Neural cell (in vitro differentiated cells): ENCODE measurements at regions not wholly inside any gene's neighbourhood (a gene's known extent, or its start where the extent isn't known, plus 50 kb on each side); places are given as distances from the start of the nearest gene placed in this dataset.

Source experiments
- H2AFZ ChIP-seq: fragments of 200-600, 300-800 bp; sonication (generic), shearing (Covaris generic); 2 replicates; pipeline ENCODE4 v1.6.0; 2014; ENCODE audit warnings: low read depth, mild to moderate bottlenecking, antibody characterized with exemption, low read length, moderate library complexity
- H3F3A ChIP-seq: fragments of 200-600 bp; shearing (Covaris generic); 2 replicates; pipeline ENCODE4 v1.6.1; 2016; ENCODE audit warnings: mild to moderate bottlenecking, moderate library complexity, mixed read lengths, antibody characterized with exemption, low read length; ENCODE audit not compliant: insufficient read depth, poor library complexity, severe bottlenecking
- H3K27ac ChIP-seq: fragments of 200-600, 300-800 bp; sonication (generic), shearing (Covaris generic); 2 replicates; pipeline ENCODE4 v1.5.1; 2014; ENCODE audit warnings: mild to moderate bottlenecking, low read length, moderate library complexity
- H3K27me3 ChIP-seq: fragments of 300-800, 200-600 bp; sonication (generic), shearing (Covaris generic); 2 replicates; pipeline ENCODE4 v1.6.0; 2014; ENCODE audit warnings: mild to moderate bottlenecking, low read depth, low read length, moderate library complexity; ENCODE audit not compliant: insufficient read depth
- H3K36me3 ChIP-seq: fragments of 300-800, 200-600 bp; sonication (generic), shearing (Covaris generic); 2 replicates; pipeline ENCODE4 v1.5.1; 2014; ENCODE audit warnings: mild to moderate bottlenecking, antibody characterized with exemption, low read length, moderate library complexity; ENCODE audit not compliant: insufficient read depth
- H3K4me2 ChIP-seq: fragments of 300-800, 200-600 bp; sonication (generic), shearing (Covaris generic); 2 replicates; pipeline ENCODE4 v1.6.0; 2014; ENCODE audit warnings: mild to moderate bottlenecking, low read length
- H3K4me3 ChIP-seq: fragments of 300-800, 200-600 bp; sonication (generic), shearing (Covaris generic); 2 replicates; pipeline ENCODE4 v1.5.1; 2014; ENCODE audit warnings: mild to moderate bottlenecking, low read length, moderate library complexity
- H3K79me2 ChIP-seq: fragments of 200-600 bp; shearing (Covaris generic); replicated peaks from 2 replicates; pipeline ENCODE4 v1.6.0; 2014; ENCODE audit warnings: mild to moderate bottlenecking, low read length, moderate library complexity; ENCODE audit not compliant: insufficient read depth
- H3K9ac ChIP-seq: fragments of 300-800, 200-600 bp; sonication (generic), shearing (Covaris generic); 2 replicates; pipeline ENCODE4 v1.6.1; 2016; ENCODE audit warnings: mild to moderate bottlenecking, low read length, mixed read lengths
- H3K9me2 ChIP-seq: fragments of 200-600 bp; shearing (Covaris generic); 2 replicates; pipeline ENCODE4 v1.6.1; 2016; ENCODE audit warnings: mild to moderate bottlenecking, low read length, mixed read lengths; ENCODE audit not compliant: insufficient read depth
- H3K9me3 ChIP-seq: fragments of 200-600, 300-800 bp; sonication (generic), shearing (Covaris generic); 2 replicates; pipeline ENCODE4 v1.6.1; 2016; ENCODE audit warnings: mild to moderate bottlenecking, mixed run types, low read length, moderate library complexity, mixed read lengths
- H4K20me1 ChIP-seq: fragments of 200-600 bp; shearing (Covaris generic); 2 replicates; pipeline ENCODE4 v1.6.1; 2016; ENCODE audit warnings: mild to moderate bottlenecking, mixed run types; ENCODE audit not compliant: insufficient read depth
- CTCF ChIP-seq: fragments of 450-650 bp; IDR thresholded peaks from 2 replicates; pipeline ENCODE4 v1.5.1; 2014; ENCODE audit warnings: antibody characterized with exemption, mild to moderate bottlenecking, moderate library complexity; ENCODE audit not compliant: poor library complexity, severe bottlenecking
- EP300 ChIP-seq: fragments of 450-650 bp; conservative IDR thresholded peaks from 2 replicates; pipeline ENCODE4 v1.6.1; 2014; ENCODE audit warnings: antibody characterized with exemption, mild to moderate bottlenecking, moderate library complexity; ENCODE audit not compliant: poor library complexity, severe bottlenecking
- EZH2 ChIP-seq: fragments of 200-600, 300-800 bp; shearing (Covaris generic), sonication (generic); IDR thresholded peaks from 2 replicates; pipeline ENCODE4 v1.6.1; 2014; ENCODE audit warnings: antibody characterized with exemption, low read length, borderline replicate concordance, mild to moderate bottlenecking; ENCODE audit not compliant: insufficient read depth, poor library complexity, severe bottlenecking
- MXI1 ChIP-seq: fragments of 450-650 bp; conservative IDR thresholded peaks from 2 replicates; pipeline ENCODE4 v1.6.1; 2014; ENCODE audit warnings: antibody characterized with exemption, mild to moderate bottlenecking; ENCODE audit not compliant: poor library complexity, severe bottlenecking
- POLR2AphosphoS5 ChIP-seq: IDR thresholded peaks from 2 replicates; pipeline ENCODE4 v1.6.1; 2012
- RAD21 ChIP-seq: fragments of 450-650 bp; conservative IDR thresholded peaks from 2 replicates; pipeline ENCODE4 v1.6.1; 2014; ENCODE audit warnings: antibody characterized with exemption, mild to moderate bottlenecking, moderate library complexity
- REST ChIP-seq: IDR thresholded peaks from 2 replicates; pipeline ENCODE4 v1.6.1; 2012; ENCODE audit warnings: borderline replicate concordance
- SMC3 ChIP-seq: fragments of 450-650 bp; conservative IDR thresholded peaks from 2 replicates; pipeline ENCODE4 v1.6.1; 2014; ENCODE audit warnings: antibody characterized with exemption, mild to moderate bottlenecking, moderate library complexity; ENCODE audit not compliant: poor library complexity
- TAF1 ChIP-seq: IDR thresholded peaks from 2 replicates; pipeline ENCODE4 v1.6.1; 2012; ENCODE audit warnings: low read depth

GRCh38 chr7:110186334-110186733, 904.6 kb upstream of the LRRN3 start:
- Histone ChIP-seq H2AFZ (no peak overlapping the region), H3K4me3 (no peak overlapping the region), H4K20me1 (no peaks in the 10 kb centered on the region), H3K27ac (no peak overlapping the region), H3K4me2 (no peak overlapping the region), H3K9me3 (no peaks in the 10 kb centered on the region), H3K79me2 (no peaks in the 10 kb centered on the region), H3K9ac (no peak overlapping the region), H3F3A (no peaks in the 10 kb centered on the region), H3K36me3 (no peaks in the 10 kb centered on the region), H3K27me3 (no peaks in the 10 kb centered on the region), H3K9me2 (no peaks in the 10 kb centered on the region)
- no peak for TF ChIP-seq TAF1
- TF ChIP-seq EP300: no peak
- no peak for TF ChIP-seq SMC3
- no peak for TF ChIP-seq POLR2AphosphoS5
- no peak for TF ChIP-seq RAD21
- TF ChIP-seq CTCF: no peak
- TF ChIP-seq MXI1: no peak
- TF ChIP-seq EZH2: no peak
- no peak for TF ChIP-seq REST

- Histone ChIP-seq H3K4me3 (no peak overlapping the region), H3F3A (no peaks in the 10 kb centered on the region), H4K20me1 (no peaks in the 10 kb centered on the region), H3K79me2 (no peaks in the 10 kb centered on the region), H3K9me2 (no peaks in the 10 kb centered on the region), H3K4me2 (no peak overlapping the region), H3K27me3 (no peaks in the 10 kb centered on the region), H2AFZ (no peak overlapping the region), H3K9me3 (no peaks in the 10 kb centered on the region), H3K36me3 (no peaks in the 10 kb centered on the region), H3K9ac (no peak overlapping the region), H3K27ac (no peak overlapping the region)
- no peak for TF ChIP-seq EP300
- no peak for TF ChIP-seq SMC3
- TF ChIP-seq REST: no peak
- TF ChIP-seq CTCF: no peak
- no peak for TF ChIP-seq EZH2
- TF ChIP-seq POLR2AphosphoS5: no peak
- TF ChIP-seq TAF1: no peak
- TF ChIP-seq RAD21: no peak
- no peak for TF ChIP-seq MXI1
These were observed 902.9 kb upstream of the LRRN3 start for GRCh38 chr7:110187877-110188554.
